GM18511 (cell line): ENCODE measurements at regions not wholly inside any gene's neighbourhood (a gene's known extent, or its start where the extent isn't known, plus 50 kb on each side); places are given as distances from the start of the nearest gene placed in this dataset.
"Not testable (repeated sequence)": the region's sequence is repeated elsewhere in the genome, so short reads cannot be mapped to it uniquely, and the experiment has no call there.

Experiments used
- ATAC-seq: cut with Tn5 transposase; IDR thresholded peaks from one replicate; pipeline ENCODE4 v1.9.1; 2021; ENCODE audit warnings: mild to moderate bottlenecking, moderate library complexity; ENCODE audit not compliant: unreplicated experiment

DNA sequence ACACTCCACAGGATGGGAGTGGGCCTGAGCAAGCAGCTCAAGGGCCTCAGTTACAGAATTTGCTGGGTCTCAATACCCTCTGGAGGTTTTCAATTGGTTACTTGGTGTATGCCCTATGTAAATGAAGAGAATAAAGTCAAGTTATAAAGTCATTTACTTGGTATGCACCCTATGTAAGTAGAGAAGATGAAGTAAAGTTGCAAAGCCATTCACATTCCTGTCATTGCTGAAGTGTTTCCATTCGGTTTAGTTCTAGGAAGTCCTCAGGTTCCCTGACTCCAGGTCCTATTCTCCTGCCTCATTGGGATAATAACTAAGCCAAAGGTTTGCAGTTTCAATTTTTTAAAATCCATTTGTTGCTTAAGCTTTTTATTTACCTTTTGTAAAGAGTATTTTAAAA lies 272.6 kb upstream of the NPSR1 start:
- ATAC-seq = no peak

GRCh38 chr7:34389332-34390078 lies 268.5 kb upstream of the NPSR1 start:
- no peak for ATAC-seq

- ATAC-seq = no peak
Measured at GRCh38 chr7:34390103-34390502, 267.9 kb upstream of the NPSR1 start.

GRCh38 chr7:34392972-34393371 lies 265.0 kb upstream of the NPSR1 start:
- ATAC-seq = no peak

GRCh38 chr7:34396437-34397064 lies 261.5 kb upstream of the NPSR1 start:
- ATAC-seq = peak; percentile 73

- no peak for ATAC-seq
Measured at GRCh38 chr7:34401776-34402175, 256.2 kb upstream of the NPSR1 start.

- no peak for ATAC-seq
Measured at GRCh38 chr7:34406848-34407530, 251.0 kb upstream of the NPSR1 start.

DNA sequence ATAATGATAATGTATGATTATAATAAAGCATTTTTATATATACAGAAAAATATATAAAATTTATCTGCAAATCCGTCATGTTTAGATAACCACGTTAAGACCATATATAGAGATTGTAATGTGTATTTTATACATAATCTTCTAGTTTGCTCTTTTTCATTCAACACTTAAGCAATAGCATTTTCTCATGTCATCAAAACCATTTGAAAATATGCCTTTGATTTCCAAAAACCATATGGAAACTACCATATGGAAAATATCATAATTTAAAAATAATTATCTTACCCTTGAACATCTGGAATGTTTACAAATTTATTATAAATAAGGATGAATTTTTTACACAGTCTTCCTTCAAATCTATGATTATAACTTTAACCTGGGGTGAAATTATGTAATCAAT lies 250.4 kb upstream of the NPSR1 start:
- ATAC-seq = no peak

GRCh38 chr7:34417781-34418180 lies 240.2 kb upstream of the NPSR1 start:
- no peak for ATAC-seq

GRCh38 chr7:34421526-34421925 lies 236.5 kb upstream of the NPSR1 start:
- ATAC-seq = no peak

DNA sequence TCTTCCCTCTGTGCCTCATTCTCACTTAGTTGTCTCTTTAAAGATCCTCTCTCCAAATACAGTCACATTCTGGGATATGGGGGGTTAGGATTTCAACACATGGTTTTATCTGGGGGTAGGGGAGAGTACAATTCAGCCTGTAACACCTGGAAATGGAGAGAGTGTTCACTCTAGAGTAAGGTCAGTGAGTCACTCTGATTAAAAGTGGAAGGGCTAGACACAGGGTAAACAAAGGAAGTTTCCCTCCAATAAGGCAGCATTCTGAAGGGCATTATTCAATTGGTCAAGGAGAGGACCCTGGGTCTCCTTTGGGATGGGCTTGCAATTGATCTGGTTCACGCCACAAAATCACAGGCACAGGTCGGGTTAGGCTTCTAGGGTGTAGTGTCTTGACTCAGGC lies 232.8 kb upstream of the NPSR1 start:
- ATAC-seq = no peak

DNA sequence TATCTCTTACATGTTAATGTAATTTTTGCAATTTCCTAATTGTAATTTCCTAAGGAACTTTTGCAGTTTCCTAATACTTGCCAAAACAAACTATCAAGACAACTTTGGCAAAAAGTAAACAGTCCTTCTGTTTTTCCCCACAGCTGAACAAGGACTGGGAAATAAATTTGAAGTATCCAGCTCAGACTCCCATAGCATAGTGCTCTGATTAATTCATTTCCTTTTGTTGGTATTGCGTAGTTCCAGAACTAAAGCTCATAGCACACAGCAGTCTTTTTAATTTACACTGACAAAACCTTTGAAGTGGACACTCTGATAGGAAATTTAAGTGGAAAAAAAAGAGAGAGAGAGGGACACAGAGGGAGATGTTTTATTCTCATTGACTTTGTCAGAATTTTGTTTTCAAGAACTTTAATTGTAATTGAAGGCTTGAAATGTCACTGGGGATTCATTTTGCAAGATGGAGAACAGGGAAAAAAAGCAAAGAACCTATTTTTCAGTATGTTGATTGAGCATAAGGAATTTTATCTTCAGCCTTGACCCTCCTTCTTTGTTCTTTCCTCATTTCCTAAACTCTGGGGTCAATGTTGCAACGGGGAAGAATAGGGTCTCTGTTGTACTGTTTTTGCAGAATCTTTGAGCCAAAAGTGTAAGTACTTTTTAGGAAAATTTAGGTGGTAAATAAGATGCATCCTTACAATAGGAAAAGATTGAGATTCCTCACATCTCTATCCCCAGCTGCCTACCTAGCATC lies 232.2 kb upstream of the NPSR1 start:
- no peak for ATAC-seq

GRCh38 chr7:34430456-34430855 lies 227.6 kb upstream of the NPSR1 start:
- ATAC-seq = no peak

- no peak for ATAC-seq
Measured at GRCh38 chr7:34438436-34438835, 219.6 kb upstream of the NPSR1 start.

DNA sequence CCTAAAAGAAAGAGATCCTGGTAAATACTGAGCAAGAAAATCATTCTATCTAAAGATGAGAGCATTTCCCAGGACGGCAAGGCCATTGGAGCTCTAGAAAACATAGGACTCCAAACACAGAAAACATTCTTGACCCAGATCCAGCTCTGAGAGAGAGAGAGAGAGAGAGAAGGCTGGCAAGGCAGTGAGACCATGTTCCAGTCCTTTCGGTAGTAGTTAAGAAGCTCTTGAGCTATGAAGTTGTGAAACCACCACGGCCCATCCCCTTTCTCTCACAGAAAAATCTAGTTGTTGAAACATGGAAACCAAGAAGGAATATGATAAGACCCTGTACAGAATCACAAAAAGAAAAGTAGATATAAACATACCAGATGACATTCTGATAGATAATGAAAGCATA lies 212.4 kb upstream of the NPSR1 start:
- no peak for ATAC-seq

DNA sequence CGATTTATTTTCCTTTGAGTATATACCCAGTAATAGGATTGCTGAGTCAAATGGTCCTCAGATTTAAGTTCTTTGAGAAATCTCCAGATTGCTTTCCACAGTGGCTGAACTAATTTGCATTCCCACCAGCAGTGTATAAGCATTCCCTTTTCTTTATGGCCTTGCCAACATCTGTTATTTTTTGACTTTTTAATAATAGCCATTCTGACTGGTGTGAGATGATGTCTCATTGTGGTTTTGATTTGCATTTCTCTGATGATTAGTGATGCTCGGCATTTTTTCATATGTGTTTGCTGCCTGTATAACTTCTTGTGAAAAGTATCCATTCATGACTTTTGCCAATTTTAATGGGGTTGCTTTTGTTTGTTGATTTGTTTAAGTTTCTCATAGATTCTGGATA lies 209.5 kb upstream of the NPSR1 start:
- ATAC-seq = not testable (repeated sequence)

DNA sequence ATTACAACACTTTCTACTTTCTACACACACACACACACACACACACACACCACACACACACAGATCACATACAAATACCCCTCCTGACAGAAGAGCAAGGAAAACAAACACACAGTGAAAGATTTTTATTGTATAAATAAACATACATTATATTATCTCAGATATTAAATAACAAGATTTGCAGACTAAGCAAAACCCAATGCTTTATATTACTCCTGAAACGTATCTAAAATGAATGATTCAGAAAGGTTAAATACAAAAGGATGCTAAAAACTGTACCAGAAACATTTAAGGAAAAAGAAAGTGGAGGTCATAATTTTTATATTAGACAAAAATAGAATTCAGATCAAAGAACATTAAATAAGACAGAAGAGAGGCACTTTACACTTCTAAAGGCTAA lies 208.3 kb upstream of the NPSR1 start:
- ATAC-seq = no peak

DNA sequence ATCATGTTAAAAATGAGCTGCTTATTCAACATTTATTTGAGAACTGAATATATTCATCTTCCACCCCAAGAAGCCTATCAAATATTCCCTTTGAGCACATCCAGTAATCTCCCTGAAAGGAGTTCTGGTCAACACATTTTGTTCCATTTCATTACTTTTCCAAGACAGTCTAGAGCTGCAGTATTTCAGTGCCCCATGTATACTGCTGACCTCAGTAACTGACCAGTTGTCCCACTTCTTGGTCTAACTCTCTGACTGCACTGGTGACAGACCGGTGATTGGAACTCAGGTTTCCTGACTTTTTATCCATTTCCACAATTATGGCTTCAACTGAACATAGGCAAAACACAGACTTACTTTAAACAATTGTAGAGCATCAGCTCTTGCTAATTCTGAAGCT lies 206.8 kb upstream of the NPSR1 start:
- no peak for ATAC-seq

DNA sequence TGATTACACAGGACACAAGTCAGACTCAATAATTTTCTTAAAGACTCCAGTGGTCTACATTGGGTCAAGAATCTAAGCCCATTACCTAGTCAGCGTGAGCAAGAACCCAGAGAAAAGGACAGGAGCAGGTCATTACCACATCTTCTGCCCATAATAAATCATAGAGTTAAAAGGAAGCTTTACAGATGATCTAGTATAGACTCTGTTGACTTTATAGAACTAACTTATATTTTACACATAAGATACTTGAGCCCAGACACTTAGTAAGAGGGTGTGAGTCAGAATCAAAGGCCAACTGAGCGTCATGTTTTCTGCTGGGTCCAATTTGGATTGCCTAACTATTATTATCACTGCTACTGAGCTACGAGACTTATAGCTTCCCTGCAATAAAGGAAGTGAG lies 206.1 kb upstream of the NPSR1 start:
- ATAC-seq = no peak

- ATAC-seq = no peak
Measured at GRCh38 chr7:34452363-34452762, 205.7 kb upstream of the NPSR1 start.

GRCh38 chr7:34453150-34453549 lies 204.9 kb upstream of the NPSR1 start:
- ATAC-seq = no peak
